H54 (cell line): ENCODE measurements at regions not wholly inside any gene's neighbourhood (a gene's known extent, or its start where the extent isn't known, plus 50 kb on each side); places are given as distances from the start of the nearest gene placed in this dataset.
"Not testable (repeated sequence)": the region's sequence is repeated elsewhere in the genome, so short reads cannot be mapped to it uniquely, and the experiment has no call there.

Source experiments
- DNase-seq: peaks from one replicate; pipeline ENCODE4 v3.0.0; 2011; ENCODE audit warnings: low spot score, mixed read lengths; ENCODE audit not compliant: insufficient read length
- FAIRE-seq: peaks from 3 replicates; lab custom pipeline; 2011; peaks lifted over from hg19 to GRCh38; lab: Jason Lieb, UNC
- POLR2A ChIP-seq: IDR thresholded peaks from 2 replicates; pipeline ENCODE4 v1.6.1; 2011; ENCODE audit warnings: low read depth, mild to moderate bottlenecking, low read length

DNA sequence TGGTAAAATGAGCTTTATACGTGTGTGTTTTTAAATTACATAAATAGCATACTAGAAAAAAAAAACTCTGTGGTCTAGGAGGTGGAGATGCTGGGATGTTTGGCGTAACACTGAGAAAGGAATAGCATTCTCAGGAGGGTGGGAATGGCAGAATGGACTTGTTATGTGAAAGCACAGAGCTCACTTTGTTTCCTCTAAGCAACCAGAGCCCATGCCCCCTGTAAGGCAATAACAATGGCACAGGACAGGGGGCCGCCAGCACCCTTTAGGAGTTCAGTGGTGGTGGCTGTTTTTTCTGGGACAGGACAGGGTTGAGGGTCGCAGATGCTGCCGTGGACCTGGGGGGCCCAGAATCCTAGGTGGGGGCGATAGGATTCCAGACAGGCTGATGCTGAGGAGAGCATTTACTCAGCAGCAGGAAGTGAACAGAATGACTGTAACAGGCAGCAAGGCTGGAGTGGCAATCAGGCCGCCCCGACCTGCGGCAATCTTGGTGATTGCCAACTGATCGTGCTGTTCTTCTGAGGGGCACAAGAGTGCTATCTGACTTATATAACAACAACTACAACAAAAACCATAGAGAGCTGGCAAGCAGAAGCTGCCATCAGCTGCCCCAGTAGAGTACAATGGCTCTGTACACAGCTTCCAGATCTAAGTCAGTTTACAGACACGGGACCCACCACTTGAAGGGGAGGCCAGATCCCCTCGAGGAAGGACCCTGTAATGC is 160.4 kb downstream of the UACA start:
- FAIRE-seq: no peak
- no peak for DNase-seq
- TF ChIP-seq POLR2A: no peak

DNA sequence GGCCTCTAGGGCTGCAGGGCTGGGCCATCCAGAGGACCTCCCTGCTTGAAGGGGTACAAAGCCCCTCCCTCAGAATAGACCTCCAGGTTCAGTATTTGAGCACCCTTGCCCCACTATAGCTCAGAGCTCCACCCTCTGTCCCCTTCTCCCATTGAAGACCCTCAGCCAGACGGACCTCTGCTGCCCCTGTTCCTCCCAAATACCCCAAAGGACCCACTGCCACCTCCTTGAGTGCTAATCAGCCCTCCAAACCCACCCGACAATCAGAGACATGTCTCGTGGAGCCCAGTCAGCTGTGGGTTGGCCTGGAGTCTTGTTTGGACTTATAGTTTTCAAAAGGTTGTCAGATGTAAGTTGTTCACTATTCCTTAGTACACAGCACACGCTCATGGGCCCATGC is 161.1 kb downstream of the UACA start:
- no peak for FAIRE-seq
- TF ChIP-seq POLR2A: no peak
- no peak for DNase-seq

DNA sequence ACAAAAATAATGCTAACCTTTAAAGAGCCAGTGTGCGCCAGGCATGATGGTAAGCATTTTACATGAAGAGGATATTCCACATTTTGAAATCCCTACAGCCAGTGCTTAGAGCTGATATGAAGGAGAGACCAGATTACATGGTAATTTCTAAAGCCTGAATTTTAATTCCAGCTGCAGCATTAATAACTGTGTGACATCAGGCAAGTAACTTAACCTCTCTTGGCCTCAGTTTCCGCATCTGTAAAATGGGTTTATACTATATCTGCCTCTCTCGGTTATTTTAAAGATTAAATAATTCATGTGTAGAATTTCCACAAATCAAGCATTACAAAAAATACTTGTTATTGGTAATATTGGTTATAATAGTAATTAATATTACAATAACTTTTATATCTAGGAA is 165.4 kb downstream of the UACA start:
- DNase-seq: no peak
- TF ChIP-seq POLR2A: no peak
- no peak for FAIRE-seq

DNA sequence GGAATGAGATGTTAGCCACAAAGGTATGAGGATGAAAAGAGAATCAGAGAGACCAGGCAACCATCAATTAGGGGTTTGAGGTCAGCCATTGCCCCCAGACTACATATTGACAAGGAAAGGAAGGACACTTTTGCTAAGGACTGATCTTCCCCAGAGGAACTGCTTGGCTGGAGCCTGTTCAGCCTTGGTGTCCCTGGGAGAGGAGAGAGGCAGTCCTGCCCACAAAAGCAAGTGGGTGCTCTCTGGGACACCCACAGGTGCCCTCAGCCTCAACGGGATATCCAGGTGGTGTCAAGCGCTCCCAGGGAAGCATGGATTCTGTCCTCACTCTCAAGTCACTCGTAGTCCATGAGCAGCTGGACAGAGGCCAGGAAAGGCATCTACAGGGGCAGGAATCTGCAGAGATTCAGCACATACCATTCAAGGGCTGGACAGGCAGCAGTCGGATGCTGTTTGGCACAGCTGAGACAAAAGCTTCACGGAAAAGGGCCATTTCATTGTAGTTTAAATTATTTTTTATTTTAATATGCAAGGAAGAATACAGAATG is 166.2 kb downstream of the UACA start:
- FAIRE-seq (no peak), DNase-seq (no peak)
- no peak for TF ChIP-seq POLR2A

DNA sequence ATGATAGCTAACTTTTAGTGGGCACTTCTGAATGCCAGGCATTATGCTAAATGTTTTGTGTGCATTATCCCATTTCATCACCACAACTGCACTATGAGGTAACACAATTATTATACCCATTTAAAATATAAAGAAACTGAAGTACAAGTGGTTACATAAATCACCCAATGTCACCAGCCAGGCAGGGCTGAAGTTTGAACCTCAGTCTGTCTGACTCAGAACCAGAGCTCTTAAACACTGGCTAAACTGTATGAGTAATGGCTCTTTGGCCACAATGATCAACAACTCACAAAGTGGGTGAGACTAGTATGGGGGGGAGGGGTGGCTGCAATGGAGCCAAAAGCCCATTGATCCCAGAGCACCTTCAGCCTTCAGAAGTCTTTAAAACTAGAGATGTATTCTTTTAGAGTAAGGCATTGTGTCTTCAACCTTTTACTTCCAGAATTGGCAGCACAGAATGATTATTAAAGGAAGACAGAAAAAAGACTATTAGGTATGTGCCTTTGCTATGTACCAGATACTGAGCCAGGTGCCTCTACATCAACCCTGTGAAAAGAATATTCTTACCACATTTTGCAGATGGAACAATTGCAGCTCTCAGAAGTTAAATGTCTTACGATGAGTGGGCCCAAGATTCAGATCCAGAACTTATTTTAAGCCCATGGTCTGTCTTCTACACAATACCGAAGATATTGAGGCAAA is 166.9 kb downstream of the UACA start:
- DNase-seq: peak; percentile 39
- no peak for TF ChIP-seq POLR2A
- FAIRE-seq: peak; percentile 75

DNA sequence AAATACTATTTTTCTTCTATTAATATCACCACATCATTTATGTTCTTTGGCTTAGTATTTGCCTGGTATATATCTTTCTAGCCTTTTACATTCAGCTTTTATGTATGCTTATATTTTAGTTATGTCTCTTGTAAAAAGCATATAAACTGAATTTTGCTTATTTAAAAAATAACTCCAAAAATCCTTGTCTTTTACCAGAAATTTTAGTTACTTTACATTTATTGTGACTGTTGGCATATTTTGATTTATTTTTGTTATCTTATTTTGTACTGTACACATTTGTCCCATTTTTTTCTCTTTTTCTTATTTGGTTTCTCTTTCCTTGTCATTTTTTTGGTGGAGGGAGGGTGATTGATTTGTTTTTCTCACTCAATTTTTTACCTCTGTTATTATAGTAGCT is 169.6 kb downstream of the UACA start:
- TF ChIP-seq POLR2A: no peak
- DNase-seq (no peak), FAIRE-seq (no peak)

DNA sequence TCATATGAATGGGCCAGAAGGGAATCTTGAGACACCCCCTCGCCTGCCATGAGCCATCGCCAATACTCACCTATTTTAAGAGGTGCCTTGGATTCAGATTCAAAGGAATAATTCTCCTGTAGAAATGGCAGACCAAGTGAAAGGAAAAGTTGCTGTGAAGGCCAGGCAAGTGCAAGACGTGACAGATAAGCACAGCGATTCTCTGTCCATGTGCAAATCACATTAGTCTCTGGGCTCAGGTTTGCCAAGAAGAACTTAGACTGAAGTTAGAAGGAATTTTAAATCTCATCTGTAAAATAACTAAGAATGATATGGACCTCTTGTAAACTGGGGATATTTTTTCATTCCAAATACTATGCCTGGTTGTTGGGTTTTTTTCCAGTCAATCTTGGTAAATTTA is 173.6 kb downstream of the UACA start:
- TF ChIP-seq POLR2A: no peak
- DNase-seq: no peak
- FAIRE-seq: no peak

DNA sequence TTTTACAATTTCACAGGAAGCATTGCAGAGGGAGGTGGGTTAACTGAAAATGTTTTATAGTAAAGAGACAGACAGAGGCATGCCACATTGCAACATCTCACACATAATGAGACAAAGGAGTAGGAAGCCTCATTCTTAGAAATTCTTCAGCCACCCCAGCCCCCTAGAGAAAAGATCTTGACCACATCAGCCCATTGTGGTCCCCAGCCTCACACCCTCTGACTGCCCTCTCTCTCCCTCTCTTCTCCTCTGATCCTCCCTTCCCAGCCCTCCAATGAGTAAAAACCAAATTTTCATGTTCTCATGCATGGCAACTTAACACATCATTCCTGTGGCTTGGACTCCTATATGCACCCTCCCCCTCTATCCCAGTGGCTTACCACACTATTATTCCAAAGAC is 174.1 kb downstream of the UACA start:
- no peak for TF ChIP-seq POLR2A
- FAIRE-seq (no peak), DNase-seq (no peak)

DNA sequence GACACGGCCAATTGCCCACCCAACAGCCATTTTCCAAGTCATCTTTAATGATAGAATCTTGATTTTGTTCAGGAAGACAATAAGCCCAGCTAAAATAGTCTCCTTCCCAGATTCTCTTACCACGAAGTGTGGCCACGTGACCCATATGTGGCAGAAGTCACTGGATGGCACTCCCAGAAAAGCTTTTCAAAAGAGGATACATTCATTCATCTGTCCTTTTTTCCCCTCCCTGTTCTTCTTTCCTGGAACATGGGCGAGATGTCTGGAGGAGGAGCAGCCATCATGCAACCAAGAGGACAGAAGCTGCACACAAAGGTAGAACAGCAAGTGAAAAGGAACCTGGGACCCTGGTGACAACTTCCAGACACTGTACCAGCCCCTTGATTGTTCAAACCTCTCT is 174.7 kb downstream of the UACA start:
- TF ChIP-seq POLR2A: no peak
- FAIRE-seq (no peak), DNase-seq (no peak)

DNA sequence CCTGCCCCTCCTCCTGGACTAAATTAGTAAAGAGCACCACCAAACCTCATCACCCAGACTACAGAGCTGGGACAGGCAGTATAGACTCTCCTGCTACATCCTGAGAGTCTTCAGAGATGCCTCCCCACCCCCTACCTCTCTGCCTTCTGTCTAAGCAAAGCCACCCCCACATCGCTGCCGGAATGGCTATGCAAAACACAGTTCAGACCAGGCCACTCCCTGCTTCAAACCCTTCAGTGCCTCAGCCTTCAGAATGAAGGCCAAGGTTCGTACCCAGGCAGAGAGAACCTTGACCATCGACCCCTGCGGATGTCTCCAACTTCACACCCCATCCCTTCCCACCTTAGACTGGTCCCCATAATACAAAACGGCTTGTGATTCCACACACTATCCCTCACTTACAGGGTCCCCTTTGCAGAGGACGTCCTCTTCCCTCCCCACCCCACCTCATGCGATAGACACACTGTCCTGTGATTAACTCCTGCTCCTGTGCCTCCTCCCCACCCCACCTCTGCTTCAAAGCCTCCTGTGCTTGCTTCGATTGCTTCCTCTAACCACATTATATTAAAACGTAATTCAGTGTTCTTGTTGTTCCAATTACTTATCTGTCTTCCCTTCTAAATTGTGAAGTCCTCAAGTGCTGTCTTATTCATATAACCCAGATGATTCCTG is 175.3 kb downstream of the UACA start:
- DNase-seq: no peak
- no peak for FAIRE-seq
- TF ChIP-seq POLR2A: no peak

DNA sequence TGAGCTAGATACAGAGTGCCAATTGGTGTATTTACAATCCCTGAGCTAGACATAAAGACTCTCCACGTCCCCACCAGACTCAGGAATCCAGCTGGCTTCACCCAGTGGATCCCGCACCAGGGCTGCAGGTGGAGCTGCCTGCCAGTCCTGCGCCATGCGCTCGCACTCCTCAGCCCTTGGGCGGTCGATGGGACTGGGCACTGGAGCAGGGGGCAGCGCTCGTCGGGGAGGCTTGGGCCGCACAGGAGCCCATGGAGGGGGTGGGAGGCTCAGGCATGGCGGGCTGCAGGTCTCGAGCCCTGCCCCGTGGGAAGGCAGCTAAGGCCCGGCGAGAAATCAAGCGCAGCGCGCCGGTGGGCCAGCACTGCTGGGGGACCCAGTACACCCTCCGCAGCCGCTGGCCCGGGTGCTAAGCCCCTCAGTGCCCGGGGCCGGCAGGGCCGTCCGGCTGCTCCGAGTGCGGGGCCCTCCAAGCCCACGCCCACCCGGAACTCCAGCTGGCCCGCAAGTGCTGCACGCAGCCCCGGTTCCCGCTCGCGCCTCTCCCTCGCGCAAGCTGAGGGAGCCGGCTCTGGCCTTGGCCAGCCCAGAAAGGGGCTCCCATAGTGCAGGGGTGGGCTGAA is 176.2 kb downstream of the UACA start:
- FAIRE-seq, DNase-seq: not testable (repeated sequence)

DNA sequence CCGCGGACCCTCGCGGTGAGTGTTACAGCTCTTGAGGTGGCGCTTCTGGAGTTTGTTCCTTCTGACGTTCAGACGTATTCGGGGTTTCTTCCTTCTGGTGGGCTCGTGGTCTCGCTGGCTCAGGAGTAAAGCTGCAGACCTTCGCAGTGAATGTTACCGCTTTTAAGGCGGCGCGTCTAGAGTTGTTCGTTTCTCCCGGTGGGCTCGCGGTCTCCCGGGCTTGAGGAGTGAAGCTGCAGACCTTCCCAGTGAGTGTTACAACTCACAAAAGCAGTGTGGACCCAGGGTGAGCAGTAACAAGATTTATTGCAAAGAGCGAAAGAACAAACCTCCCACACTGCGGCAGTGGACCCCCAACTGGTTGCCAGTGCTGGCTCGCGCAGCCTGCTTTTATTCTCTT is 177.1 kb downstream of the UACA start:
- DNase-seq: no peak
- TF ChIP-seq POLR2A: no peak
- FAIRE-seq: no peak

DNA sequence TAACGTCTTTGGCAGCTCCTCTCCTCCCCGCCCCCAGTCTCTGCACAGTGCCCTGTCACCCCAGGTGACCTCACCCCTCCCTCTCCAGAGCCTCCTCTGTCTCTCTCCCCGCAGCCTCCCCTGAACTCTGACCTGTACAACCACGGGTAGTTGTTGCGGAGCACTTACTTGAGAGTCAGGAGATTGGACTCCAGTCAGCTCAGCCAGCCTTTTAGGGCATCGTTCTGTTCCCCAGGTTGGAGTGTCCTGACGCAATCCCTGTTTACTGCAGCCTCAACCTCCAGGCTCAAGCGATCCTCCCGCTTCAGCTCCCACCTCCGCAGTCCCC is 177.7 kb downstream of the UACA start:
- FAIRE-seq (no peak), DNase-seq (no peak)
- TF ChIP-seq POLR2A: no peak
